Astrocyte of the spinal cord (primary cell): ENCODE measurements at regions not wholly inside any gene's neighbourhood (a gene's known extent, or its start where the extent isn't known, plus 50 kb on each side); places are given as distances from the start of the nearest gene placed in this dataset.

Experiments
- DNase-seq: peaks from one replicate; pipeline ENCODE4 v3.0.0; 2011; ENCODE audit warnings: low read depth, low spot score
- H3K4me3 ChIP-seq: 2 replicates; pipeline ENCODE4 v1.5.1; 2011; ENCODE audit warnings: low read depth, mild to moderate bottlenecking, low read length, moderate library complexity
- CTCF ChIP-seq: IDR thresholded peaks from 2 replicates; pipeline ENCODE4 v1.5.1; 2012; ENCODE audit warnings: low read depth, mild to moderate bottlenecking, low read length, inconsistent platforms
- in situ Hi-C: cut with HindIII; loops from 2 replicates; pipeline ENCODE4 v1.10.0; 2017; ENCODE audit warnings: low sequenced_read_pairs

GRCh38 chr7:157467496-157468212 is 130.8 kb downstream of the DNAJB6 start:
- no peak for TF ChIP-seq CTCF
- in situ Hi-C loops, result no loop called here
- H3K4me3 ChIP-seq, result no peak overlapping the region
- no peak for DNase-seq

GRCh38 chr7:157468221-157469111 is 131.7 kb downstream of the DNAJB6 start:
- no peak for TF ChIP-seq CTCF
- DNase-seq, result no peak
- in situ Hi-C loops, result no loop called here
- H3K4me3 ChIP-seq, result no peak overlapping the region

GRCh38 chr7:157469181-157470016 is 132.6 kb downstream of the DNAJB6 start:
- H3K4me3 ChIP-seq, result no peak overlapping the region
- in situ Hi-C loops, result no loop called here
- no peak for TF ChIP-seq CTCF
- no peak for DNase-seq

- no peak for TF ChIP-seq CTCF
- DNase-seq, result no peak
- in situ Hi-C loops, result no loop called here
- H3K4me3 ChIP-seq, result no peak overlapping the region
These were observed 133.2 kb downstream of the DNAJB6 start for GRCh38 chr7:157470017-157470322.

- DNase-seq, result no peak
- in situ Hi-C loops, result no loop called here
- no peak for TF ChIP-seq CTCF
- no peak overlapping the region for H3K4me3 ChIP-seq
These were observed 133.9 kb downstream of the DNAJB6 start for GRCh38 chr7:157470701-157471131.

- in situ Hi-C loops, result no loop called here
- TF ChIP-seq CTCF, result no peak
- H3K4me3 ChIP-seq, result no peak overlapping the region
- DNase-seq, result no peak
These were observed 134.7 kb downstream of the DNAJB6 start for GRCh38 chr7:157471259-157472125.
